Heart left ventricle (tissue), 16 donors: ENCODE measurements at regions not wholly inside any gene's neighbourhood (a gene's known extent, or its start where the extent isn't known, plus 50 kb on each side); places are given as distances from the start of the nearest gene placed in this dataset.

Experiments
- ATAC-seq, 4 donors: fragments of 200-7000 bp; cut with Tn5 transposase; one replicate each; pipeline ENCODE4 v1.9.1; 2020 to 2022; ENCODE audit warnings: moderate library complexity in 4 of 4, mild to moderate bottlenecking in 3 of 4, moderate number of reproducible peaks in 1 of 4
- DNase-seq, 5 donors: peaks; one replicate each; pipeline ENCODE4 v3.0.0-alpha.2; 2020
- H3K27ac ChIP-seq, 12 donors: fragments of 200-600 bp; sonication (generic) in 4 of 12; one replicate each; pipeline versions ENCODE4 v1.5.0 to v1.8.0; 2016 to 2022; ENCODE audit warnings: mild to moderate bottlenecking in 2 of 12
- H3K27me3 ChIP-seq, 9 donors: fragments of 200-600 bp; sonication (generic) in 2 of 9; one replicate each; pipeline versions ENCODE4 v1.5.1 to v1.8.0; 2016 to 2022; ENCODE audit warnings: mild to moderate bottlenecking in 3 of 9
- H3K36me3 ChIP-seq, 9 donors: fragments of 200-600 bp; sonication (generic) in 2 of 9; one replicate each; pipeline versions ENCODE4 v1.5.0 to v1.8.0; 2018 to 2022; ENCODE audit warnings: mild to moderate bottlenecking in 2 of 9
- H3K4me1 ChIP-seq, 12 donors: fragments of 200-600 bp; sonication (generic) in 4 of 12; one replicate each; pipeline versions ENCODE4 v1.5.0 to v1.8.0; 2016 to 2022; ENCODE audit warnings: mild to moderate bottlenecking in 3 of 12
- H3K4me3 ChIP-seq, 12 donors: fragments of 200-600 bp; sonication (generic) in 4 of 12; one replicate each; pipeline versions ENCODE4 v1.5.0 to v1.8.0; 2017 to 2022; ENCODE audit warnings: mild to moderate bottlenecking in 9 of 12, moderate library complexity in 4 of 12
- H3K9me3 ChIP-seq, 12 donors: fragments of 200-600 bp; sonication (generic) in 4 of 12; one replicate each; pipeline versions ENCODE4 v1.5.0 to v1.8.0; 2016 to 2022; ENCODE audit warnings: mild to moderate bottlenecking in 1 of 12
- POLR2A ChIP-seq, 2 donors: fragments of 450-650 bp; IDR thresholded peaks; one replicate each; pipeline ENCODE4 v1.6.1; 2017; ENCODE audit warnings: antibody characterized with exemption in 2 of 2, mild to moderate bottlenecking in 2 of 2, moderate library complexity in 2 of 2
- WGBS, 4 donors: extraction: QIAGEN DNeasy Blood & Tissue Kit in 2 of 4; methylation state at CpG; one replicate each; pipeline versions ENCODE4 v1.1.5 to v1.1.7; 2013 to 2018; 5-methylcytosine and 5-hydroxymethylcytosine counted together
- intact Hi-C, 10 donors: fragments of 100-400 bp; cut with DNase I; formaldehyde crosslinking; loops; one replicate each; pipeline versions ENCODE4 v1.11.1 to v1.14.2; 2022
- TF ChIP-seq, protein P1 (sequence below), 12 donors: fragments of 200-600 bp; sonication (generic) in 4 of 12; IDR thresholded peaks; one replicate each; pipeline versions ENCODE4 v1.5.0 to v1.8.0; 2018 to 2022; ENCODE audit warnings: antibody characterized with exemption in 12 of 12, mild to moderate bottlenecking in 5 of 12
- donor health status: ischemic (EF 13 %, LVEDD 7.1; RV severe dilation, severe dysfunction).
- donor health status: healthy with polysubstance abuse.
- donor health status: DM: no; HTN: yes; CAD: no.
- donor health status: DM: no; HTN: no; CAD: no.
- donor health status: ischemic (EF 25% LVEDD 6.9; RV normal size, moderate dysfunction).
- donor health status: ischemic (EF 25% LVEDD 5.7; RV mildly dilated, moderate dysfunction).
- donor health status: healthy.
- donor health status: DM: yes; HTN: yes; CAD: no.
- donor health status: ischemic (EF 35%, LVEDD 5.7; RV mildly dilated, moderate dysfunction).
- donor health status: nonischemic (EF 11% LVEDD 7.7; RV severe dilation, severe dysfunction).
- donor health status: DM: yes; HTN: yes; CAD: no.
- donor health status: PGD.
- donor health status: ischemic (EF 29% LVEDD 5.4; RV normal size, mild dysfunction).
- donor health status: nonischemic (EF 23%, LVEDD 6.1; RV moderate dilation, normal function).

DNA sequence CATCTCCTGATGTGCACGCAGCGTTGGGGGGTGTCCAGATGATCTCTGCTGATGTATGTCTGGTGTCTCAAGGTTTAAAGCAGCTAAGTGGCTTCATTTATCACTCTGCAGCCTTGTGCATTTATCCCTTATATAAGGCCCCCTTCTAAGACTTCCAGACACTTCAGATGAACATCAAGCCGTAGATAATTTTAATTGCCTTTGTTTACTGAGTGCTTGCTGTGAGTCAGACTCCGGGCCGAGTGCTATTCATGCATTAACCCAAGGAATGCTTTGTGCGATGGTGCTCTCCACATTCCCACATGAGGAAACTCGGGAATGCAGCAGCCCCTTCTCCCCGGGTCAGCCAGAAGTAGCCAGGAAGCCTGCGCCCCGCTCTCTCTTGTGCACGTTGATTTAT lies 328.6 kb upstream of the COBL start:
- no peaks in the 10 kb centered on the region for H3K9me3 ChIP-seq
- intact Hi-C loops: no loop called here
- H3K4me1 ChIP-seq: peaks cover 0 to 8% (median 0%) of the 10 kb centered on the region in 12 donors
- TF ChIP-seq POLR2A (IDR thresholded peaks at IDR 0.05): no peak
- TF ChIP-seq, protein P1, sequence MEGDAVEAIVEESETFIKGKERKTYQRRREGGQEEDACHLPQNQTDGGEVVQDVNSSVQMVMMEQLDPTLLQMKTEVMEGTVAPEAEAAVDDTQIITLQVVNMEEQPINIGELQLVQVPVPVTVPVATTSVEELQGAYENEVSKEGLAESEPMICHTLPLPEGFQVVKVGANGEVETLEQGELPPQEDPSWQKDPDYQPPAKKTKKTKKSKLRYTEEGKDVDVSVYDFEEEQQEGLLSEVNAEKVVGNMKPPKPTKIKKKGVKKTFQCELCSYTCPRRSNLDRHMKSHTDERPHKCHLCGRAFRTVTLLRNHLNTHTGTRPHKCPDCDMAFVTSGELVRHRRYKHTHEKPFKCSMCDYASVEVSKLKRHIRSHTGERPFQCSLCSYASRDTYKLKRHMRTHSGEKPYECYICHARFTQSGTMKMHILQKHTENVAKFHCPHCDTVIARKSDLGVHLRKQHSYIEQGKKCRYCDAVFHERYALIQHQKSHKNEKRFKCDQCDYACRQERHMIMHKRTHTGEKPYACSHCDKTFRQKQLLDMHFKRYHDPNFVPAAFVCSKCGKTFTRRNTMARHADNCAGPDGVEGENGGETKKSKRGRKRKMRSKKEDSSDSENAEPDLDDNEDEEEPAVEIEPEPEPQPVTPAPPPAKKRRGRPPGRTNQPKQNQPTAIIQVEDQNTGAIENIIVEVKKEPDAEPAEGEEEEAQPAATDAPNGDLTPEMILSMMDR (IDR thresholded peaks at IDR 0.05): no peak
- DNase-seq (no peak), ATAC-seq (no peak)
- H3K27me3 ChIP-seq: no peaks in the 10 kb centered on the region
- H3K27ac ChIP-seq: no peak overlapping the region
- H3K4me3 ChIP-seq: no peak overlapping the region
- 72 to 76% (median 73%) methylated on average over 11 of the region's 11 CpGs for WGBS, 4 donors
- no peaks in the 10 kb centered on the region for H3K36me3 ChIP-seq

DNA sequence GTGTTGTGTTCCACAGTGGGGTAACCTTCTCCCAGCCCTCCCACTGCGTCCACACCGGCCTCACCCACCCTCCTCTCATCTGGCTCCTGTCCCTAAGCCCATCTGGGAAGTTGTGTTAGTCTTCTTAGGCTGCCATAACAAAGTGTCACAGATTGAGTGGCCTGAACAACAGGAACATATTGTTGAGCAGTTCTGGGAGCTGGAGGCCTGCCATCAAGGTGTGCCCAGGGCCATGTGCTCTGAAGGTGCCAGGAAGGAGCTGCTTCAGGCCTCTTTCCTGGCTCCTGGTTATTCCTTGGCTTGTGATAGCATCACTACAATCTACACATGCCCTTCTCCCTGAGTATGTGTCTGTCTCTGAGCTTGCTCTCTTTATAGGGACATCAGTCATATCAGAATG lies 327.6 kb upstream of the COBL start:
- no peak overlapping the region for H3K27ac ChIP-seq
- no peak overlapping the region for H3K4me3 ChIP-seq
- H3K27me3 ChIP-seq: no peaks in the 10 kb centered on the region
- WGBS, 4 donors: 86 to 100% (median 89%) methylated on average over 2 of the region's 2 CpGs
- ATAC-seq: no peak
- peaks cover 0 to 8% (median 0%) of the 10 kb centered on the region in 12 donors for H3K4me1 ChIP-seq
- intact Hi-C loops: no loop called here
- H3K36me3 ChIP-seq: no peaks in the 10 kb centered on the region
- no peaks in the 10 kb centered on the region for H3K9me3 ChIP-seq
- TF ChIP-seq, protein P1 (IDR thresholded peaks at IDR 0.05): no peak
- no peak for TF ChIP-seq POLR2A (IDR thresholded peaks at IDR 0.05)
- DNase-seq: no peak

DNA sequence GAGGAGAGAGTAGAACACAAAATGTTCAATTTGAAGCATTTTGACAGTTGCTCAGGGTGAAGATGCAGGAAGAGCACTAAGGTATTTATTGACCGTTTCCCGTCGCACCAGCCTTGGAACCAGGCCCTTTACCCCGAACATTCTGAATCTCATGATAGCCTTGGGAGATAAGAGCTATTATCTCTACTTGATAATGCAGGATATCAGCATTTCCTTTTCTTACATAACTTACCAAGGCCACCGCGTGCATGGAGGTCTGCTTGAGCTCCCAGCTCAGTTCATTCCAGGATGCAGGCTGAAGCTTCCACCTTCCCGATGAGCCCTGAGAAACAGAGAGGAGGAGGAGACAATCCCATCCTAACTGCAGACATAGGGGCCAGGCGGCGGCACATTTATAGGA lies 324.2 kb upstream of the COBL start:
- Histone ChIP-seq H3K27me3 (no peaks in the 10 kb centered on the region), H3K9me3 (no peaks in the 10 kb centered on the region), H3K4me1 (no peaks in the 10 kb centered on the region), H3K27ac (no peak overlapping the region), H3K4me3 (no peak overlapping the region), H3K36me3 (no peaks in the 10 kb centered on the region)
- DNase-seq (no peak), ATAC-seq (no peak)
- intact Hi-C loops: no loop called here
- WGBS, 4 donors: 28 to 34% (median 30%) methylated on average over 9 of the region's 9 CpGs
- TF ChIP-seq, protein P1 (IDR thresholded peaks at IDR 0.05): no peak
- no peak for TF ChIP-seq POLR2A (IDR thresholded peaks at IDR 0.05)

DNA sequence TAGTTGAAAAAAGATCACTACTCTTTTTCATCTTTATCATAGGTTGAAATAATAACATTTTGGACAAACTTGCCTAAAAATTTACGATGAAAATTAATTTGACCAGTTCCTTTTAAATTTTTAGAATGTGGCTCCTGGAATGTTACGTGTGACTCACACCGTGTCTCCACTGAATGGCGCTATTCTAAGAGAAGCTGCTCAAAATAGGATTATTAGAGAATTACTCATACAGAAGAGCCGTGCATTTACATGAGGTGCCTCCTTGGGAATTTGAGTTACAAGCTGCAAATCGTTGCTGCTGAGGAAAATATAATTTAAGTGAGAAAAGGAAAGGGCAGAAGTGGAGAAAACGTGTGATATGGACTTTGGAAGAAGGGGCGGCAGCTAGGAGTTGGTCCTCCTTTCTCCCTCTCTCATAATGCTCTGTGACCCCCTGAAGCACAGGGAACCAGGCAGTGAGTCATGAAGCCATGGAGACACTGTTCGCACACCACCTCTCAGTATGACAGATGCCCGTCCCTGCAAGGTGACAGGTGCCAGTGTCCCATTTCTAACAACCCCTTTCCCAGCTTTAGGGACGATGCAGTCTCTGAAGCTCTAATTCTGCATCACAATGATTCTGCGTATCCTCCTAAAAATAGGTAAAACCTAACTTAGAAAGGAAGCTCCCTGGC lies 323.2 kb upstream of the COBL start:
- Histone ChIP-seq H3K4me3 (no peak overlapping the region), H3K9me3 (no peaks in the 10 kb centered on the region), H3K27ac (no peak overlapping the region), H3K36me3 (no peaks in the 10 kb centered on the region), H3K4me1 (no peaks in the 10 kb centered on the region), H3K27me3 (no peaks in the 10 kb centered on the region)
- ATAC-seq (no peak), DNase-seq (no peak)
- 71 to 76% (median 75%) methylated on average over 12 of the region's 12 CpGs for WGBS, 4 donors
- intact Hi-C loops: no loop called here
- TF ChIP-seq, protein P1 (IDR thresholded peaks at IDR 0.05): no peak
- TF ChIP-seq POLR2A (IDR thresholded peaks at IDR 0.05): no peak
